Smooth muscle cell (in vitro differentiated cells): ENCODE measurements at regions not wholly inside any gene's neighbourhood (a gene's known extent, or its start where the extent isn't known, plus 50 kb on each side); places are given as distances from the start of the nearest gene placed in this dataset.

Source experiments
- DNase-seq: peaks from one replicate; lab custom pipeline; 2025; ENCODE audit not compliant: unreplicated experiment; lab: John Stamatoyannopoulos, UW
- H2AFZ ChIP-seq: fragments of 200-600 bp; sonication (generic); 2 replicates; pipeline ENCODE4 v1.6.0; 2016; ENCODE audit warnings: antibody characterized with exemption, low read depth, mild to moderate bottlenecking
- H3F3A ChIP-seq: fragments of 200-600 bp; sonication (generic); 2 replicates; pipeline ENCODE4 v1.6.0; 2017; ENCODE audit warnings: antibody characterized with exemption, low read depth
- H3K27ac ChIP-seq: fragments of 200-600 bp; sonication (generic); 2 replicates; pipeline ENCODE4 v1.5.1; 2016; ENCODE audit warnings: low read depth, mild to moderate bottlenecking
- H3K27me3 ChIP-seq: fragments of 200-600 bp; sonication (generic); 2 replicates; pipeline ENCODE4 v1.6.1; 2016; ENCODE audit warnings: low read depth, mild to moderate bottlenecking
- H3K36me3 ChIP-seq: fragments of 200-600 bp; sonication (generic); 2 replicates; pipeline ENCODE4 v1.5.1; 2016; ENCODE audit warnings: low read depth
- H3K4me1 ChIP-seq: fragments of 200-600 bp; sonication (generic); 2 replicates; pipeline ENCODE4 v1.5.1; 2016; ENCODE audit warnings: low read depth
- H3K4me2 ChIP-seq: fragments of 200-600 bp; sonication (generic); 2 replicates; pipeline ENCODE4 v1.6.0; 2016; ENCODE audit warnings: mild to moderate bottlenecking
- H3K4me3 ChIP-seq: fragments of 200-600 bp; sonication (generic); 2 replicates; pipeline ENCODE4 v1.5.1; 2016; ENCODE audit warnings: mild to moderate bottlenecking
- H3K79me2 ChIP-seq: fragments of 200-600 bp; sonication (generic); 2 replicates; pipeline ENCODE4 v1.6.0; 2016; ENCODE audit warnings: low read depth, mild to moderate bottlenecking
- H3K9ac ChIP-seq: fragments of 200-600 bp; sonication (generic); 2 replicates; pipeline ENCODE4 v1.6.0; 2016; ENCODE audit warnings: low read depth
- H3K9me3 ChIP-seq: fragments of 200-600 bp; sonication (generic); replicated peaks from 2 replicates; pipeline ENCODE4 v1.5.1; 2016; ENCODE audit warnings: low read depth
- H4K20me1 ChIP-seq: fragments of 200-600 bp; sonication (generic); 2 replicates; pipeline ENCODE4 v1.6.0; 2016; ENCODE audit warnings: low read depth
- WGBS: methylation state at CpG from one replicate; pipeline ENCODE4 v1.1.7; 2016; ENCODE audit warnings: low lambda C conversion rate; 5-methylcytosine and 5-hydroxymethylcytosine counted together
- TF ChIP-seq, protein P1 (sequence below): fragments of 200-600 bp; sonication (generic); IDR thresholded peaks from 2 replicates; pipeline ENCODE4 v1.5.1; 2017; ENCODE audit warnings: borderline replicate concordance, mild to moderate bottlenecking, antibody characterized with exemption; ENCODE audit not compliant: insufficient read depth, poor library complexity, severe bottlenecking

DNA sequence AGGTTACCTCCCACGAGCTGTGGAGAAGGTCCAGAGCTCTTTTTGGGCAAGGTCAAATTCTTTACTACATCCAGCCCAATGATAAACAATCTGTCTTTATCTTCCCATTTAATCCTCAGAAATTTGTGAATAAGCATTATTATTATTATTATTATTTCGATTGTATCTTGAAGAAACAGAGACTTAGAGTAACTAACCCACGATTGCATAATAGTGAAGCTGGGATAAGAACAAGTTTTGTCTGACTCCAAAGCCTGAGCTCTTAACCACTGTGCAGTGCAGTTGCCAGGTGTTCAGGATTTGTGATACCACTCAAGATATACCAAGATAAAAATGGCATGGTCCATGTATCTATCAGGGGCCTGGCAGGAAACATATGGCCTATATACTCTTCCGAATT, 166.5 kb upstream of the LDB2 start:
- TF ChIP-seq, protein P1, sequence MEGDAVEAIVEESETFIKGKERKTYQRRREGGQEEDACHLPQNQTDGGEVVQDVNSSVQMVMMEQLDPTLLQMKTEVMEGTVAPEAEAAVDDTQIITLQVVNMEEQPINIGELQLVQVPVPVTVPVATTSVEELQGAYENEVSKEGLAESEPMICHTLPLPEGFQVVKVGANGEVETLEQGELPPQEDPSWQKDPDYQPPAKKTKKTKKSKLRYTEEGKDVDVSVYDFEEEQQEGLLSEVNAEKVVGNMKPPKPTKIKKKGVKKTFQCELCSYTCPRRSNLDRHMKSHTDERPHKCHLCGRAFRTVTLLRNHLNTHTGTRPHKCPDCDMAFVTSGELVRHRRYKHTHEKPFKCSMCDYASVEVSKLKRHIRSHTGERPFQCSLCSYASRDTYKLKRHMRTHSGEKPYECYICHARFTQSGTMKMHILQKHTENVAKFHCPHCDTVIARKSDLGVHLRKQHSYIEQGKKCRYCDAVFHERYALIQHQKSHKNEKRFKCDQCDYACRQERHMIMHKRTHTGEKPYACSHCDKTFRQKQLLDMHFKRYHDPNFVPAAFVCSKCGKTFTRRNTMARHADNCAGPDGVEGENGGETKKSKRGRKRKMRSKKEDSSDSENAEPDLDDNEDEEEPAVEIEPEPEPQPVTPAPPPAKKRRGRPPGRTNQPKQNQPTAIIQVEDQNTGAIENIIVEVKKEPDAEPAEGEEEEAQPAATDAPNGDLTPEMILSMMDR = no peak
- Histone ChIP-seq H3K27me3 (no peaks in the 10 kb centered on the region), H3K27ac (no peak overlapping the region), H3K36me3 (no peaks in the 10 kb centered on the region), H3F3A (peaks cover 7% of the 10 kb centered on the region), H3K79me2 (no peaks in the 10 kb centered on the region), H2AFZ (no peak overlapping the region), H3K4me2 (no peak overlapping the region), H3K9ac (no peak overlapping the region), H3K4me3 (no peak overlapping the region), H4K20me1 (no peaks in the 10 kb centered on the region), H3K4me1 (no peaks in the 10 kb centered on the region), H3K9me3 (no peaks in the 10 kb centered on the region)
- WGBS = 86% methylated on average over 4 of the region's 4 CpGs
- no peak for DNase-seq

DNA sequence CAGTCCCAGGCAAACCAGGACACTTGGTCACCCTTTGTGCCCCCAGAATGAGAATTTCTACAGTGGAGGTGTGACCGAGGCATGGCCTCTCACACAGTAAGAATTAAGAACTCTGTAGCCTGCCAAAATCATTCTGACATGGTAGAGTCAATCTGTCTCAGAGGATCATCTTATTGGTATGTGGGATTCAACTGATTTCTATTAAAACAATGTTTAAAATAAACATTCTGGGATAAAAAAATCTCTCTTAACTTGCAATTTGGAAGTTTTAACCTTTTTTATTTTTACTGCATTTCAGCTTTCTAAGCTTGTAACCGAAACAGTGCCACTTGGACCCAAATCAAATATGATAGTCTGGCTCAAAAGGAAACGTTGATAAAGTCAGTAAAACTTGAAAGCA, 165.4 kb upstream of the LDB2 start:
- no peak overlapping the region for H3K27ac ChIP-seq

DNA sequence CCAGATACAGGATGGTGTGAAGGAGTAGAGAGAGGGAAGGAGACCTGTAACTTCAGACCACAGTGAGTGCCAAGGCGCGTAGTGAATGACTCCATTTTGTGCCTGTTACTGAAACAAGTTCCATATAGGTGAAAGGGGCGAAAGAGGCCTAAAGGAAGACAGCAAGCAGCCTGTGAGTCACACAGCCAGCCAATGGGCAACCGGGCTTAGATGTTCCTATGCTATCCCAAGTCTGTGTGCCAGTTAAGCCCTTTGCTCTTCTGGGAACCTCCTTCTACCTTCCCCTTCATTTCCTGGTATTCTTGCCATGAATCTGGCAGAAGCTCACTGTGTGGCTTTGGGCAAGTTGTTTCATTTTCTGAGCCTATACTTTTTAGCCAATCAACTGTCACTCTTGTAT, 161.8 kb upstream of the LDB2 start:
- H3K36me3 ChIP-seq = no peaks in the 10 kb centered on the region
- no peaks in the 10 kb centered on the region for H3K9me3 ChIP-seq
- no peak for DNase-seq
- H3K27ac ChIP-seq = no peak overlapping the region
- no peaks in the 10 kb centered on the region for H3F3A ChIP-seq
- H3K79me2 ChIP-seq = no peaks in the 10 kb centered on the region
- no peaks in the 10 kb centered on the region for H3K27me3 ChIP-seq
- H3K4me2 ChIP-seq = no peak overlapping the region
- no peaks in the 10 kb centered on the region for H4K20me1 ChIP-seq
- 97% methylated on average over 4 of the region's 4 CpGs for WGBS
- TF ChIP-seq, protein P1 = no peak
- H3K4me3 ChIP-seq = no peak overlapping the region
- H3K4me1 ChIP-seq = no peaks in the 10 kb centered on the region
- no peak overlapping the region for H2AFZ ChIP-seq
- H3K9ac ChIP-seq = no peak overlapping the region

More for the DNA sequence above, 165.4 kb upstream of the LDB2 start:
- Histone ChIP-seq H3K79me2 (no peaks in the 10 kb centered on the region), H3K4me3 (no peak overlapping the region), H3F3A (peaks cover 7% of the 10 kb centered on the region), H3K27me3 (no peaks in the 10 kb centered on the region), H3K9ac (no peak overlapping the region), H3K36me3 (no peaks in the 10 kb centered on the region), H2AFZ (no peak overlapping the region), H4K20me1 (no peaks in the 10 kb centered on the region), H3K9me3 (no peaks in the 10 kb centered on the region), H3K4me2 (no peak overlapping the region), H3K4me1 (no peaks in the 10 kb centered on the region)
- 75% methylated on average over 3 of the region's 3 CpGs for WGBS
- TF ChIP-seq, protein P1 = no peak
- DNase-seq = no peak

DNA sequence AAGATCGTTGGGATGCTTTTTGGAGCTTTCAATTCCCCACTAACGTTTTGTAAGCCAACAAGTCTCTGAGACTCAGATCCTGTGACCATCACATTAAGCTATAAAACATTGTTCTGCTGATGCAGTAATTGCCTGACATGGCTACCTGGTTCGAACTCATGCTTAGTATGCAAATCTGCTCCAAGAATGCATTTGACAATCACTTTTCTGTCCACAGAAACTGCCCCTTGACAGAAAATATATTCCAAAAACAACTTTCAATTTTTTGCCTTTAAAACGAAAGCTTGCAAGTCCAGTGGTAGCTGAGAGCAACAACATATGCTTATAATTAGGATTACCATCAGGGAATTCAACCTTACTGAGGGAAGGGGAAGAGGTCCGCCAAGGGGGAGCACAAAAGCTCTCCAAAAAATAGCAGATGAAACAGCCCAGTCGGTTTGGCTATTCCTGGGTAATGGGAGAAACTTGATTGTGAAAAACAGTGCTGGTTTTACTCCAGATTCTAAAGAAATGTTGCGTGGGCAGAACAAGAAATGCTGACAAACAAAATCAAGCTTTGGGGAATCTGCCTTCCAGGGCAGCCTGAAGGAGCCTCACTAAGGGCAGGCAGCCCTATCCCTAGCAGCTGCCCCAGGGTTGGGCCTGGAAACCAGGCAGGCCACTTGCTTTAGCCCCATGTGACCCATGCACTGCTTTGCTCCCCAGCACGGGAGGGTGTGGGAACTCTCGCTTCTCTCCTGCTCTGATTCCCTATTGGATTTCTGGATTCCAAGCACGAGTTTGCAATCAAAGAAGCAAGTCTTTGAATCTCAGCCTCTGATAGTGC, 160.7 kb upstream of the LDB2 start:
- H3K79me2 ChIP-seq = no peaks in the 10 kb centered on the region
- no peaks in the 10 kb centered on the region for H4K20me1 ChIP-seq
- H3K9me3 ChIP-seq = no peaks in the 10 kb centered on the region
- H3K4me1 ChIP-seq = no peaks in the 10 kb centered on the region
- H3K36me3 ChIP-seq = no peaks in the 10 kb centered on the region
- no peak overlapping the region for H3K9ac ChIP-seq
- H2AFZ ChIP-seq = peak overlapping the region; percentile 46
- WGBS = 56% methylated on average over 10 of the region's 10 CpGs
- H3K27ac ChIP-seq = peak overlapping the region; percentile 29
- peak overlapping the region; percentile 58 for H3K4me2 ChIP-seq
- H3K4me3 ChIP-seq = no peak overlapping the region
- H3F3A ChIP-seq = no peaks in the 10 kb centered on the region
- no peak for DNase-seq
- H3K27me3 ChIP-seq = no peaks in the 10 kb centered on the region
- TF ChIP-seq, protein P1 = no peak
